D721Med (cell line): ENCODE measurements at regions not wholly inside any gene's neighbourhood (a gene's known extent, or its start where the extent isn't known, plus 50 kb on each side); places are given as distances from the start of the nearest gene placed in this dataset.

Experiments used
- DNase-seq: peaks from one replicate; pipeline ENCODE4 v3.0.0; 2011; ENCODE audit warnings: low spot score; ENCODE audit not compliant: insufficient read length
- FAIRE-seq: peaks from 2 replicates; lab custom pipeline; 2011; peaks lifted over from hg19 to GRCh38; lab: Jason Lieb, UNC
- CTCF ChIP-seq: IDR thresholded peaks from 2 replicates; pipeline ENCODE4 v1.5.1; 2012; ENCODE audit warnings: mild to moderate bottlenecking, control low read depth; ENCODE audit not compliant: insufficient read depth; ENCODE audit errors: missing control alignments

- no peak for TF ChIP-seq CTCF
- FAIRE-seq (no peak), DNase-seq (no peak)
These were observed 962.4 kb upstream of the SOX9 start for GRCh38 chr17:71158437-71158836.

- no peak for DNase-seq
These were observed 957.6 kb upstream of the SOX9 start for GRCh38 chr17:71163121-71163812.

GRCh38 chr17:71163813-71164122, 957.1 kb upstream of the SOX9 start:
- DNase-seq (no peak), FAIRE-seq (no peak)
- no peak for TF ChIP-seq CTCF

More at GRCh38 chr17:71163121-71163812, 957.6 kb upstream of the SOX9 start:
- no peak for FAIRE-seq
- TF ChIP-seq CTCF = no peak

- FAIRE-seq (no peak), DNase-seq (no peak)
- no peak for TF ChIP-seq CTCF
These were observed 956.3 kb upstream of the SOX9 start for GRCh38 chr17:71164561-71164960.

- TF ChIP-seq CTCF = no peak
- DNase-seq = no peak
- FAIRE-seq = no peak
These were observed 954.5 kb upstream of the SOX9 start for GRCh38 chr17:71166311-71166710.

- DNase-seq = no peak
- FAIRE-seq = no peak
These were observed 952.6 kb upstream of the SOX9 start for GRCh38 chr17:71168053-71168741.

More at GRCh38 chr17:71168053-71168741, 952.6 kb upstream of the SOX9 start:
- no peak for TF ChIP-seq CTCF
